Activated T-helper 2 cell treated with anti-CD3 and anti-CD28 coated beads, Interferon-gamma antibody, Interleukin-2, Interleukin-4, amounts not matched to agents 10 μg/mL and 5 μg/mL and 100 μg/mL, durations not matched to agents 14 hours and 24 hours and 36 hours (primary cell): ENCODE measurements at regions not wholly inside any gene's neighbourhood (a gene's known extent, or its start where the extent isn't known, plus 50 kb on each side); places are given as distances from the start of the nearest gene placed in this dataset.

ENCODE experiments used
- DNase-seq: peaks from one replicate; pipeline ENCODE4 v3.0.0; 2021; ENCODE audit warnings: low spot score
- H3K27ac Mint-ChIP-seq: one replicate; pipeline ENCODE4 v1.8.0; 2021; ENCODE audit warnings: mixed read lengths
- H3K27me3 Mint-ChIP-seq: one replicate; pipeline ENCODE4 v1.8.0; 2021; ENCODE audit warnings: low read depth, mixed read lengths
- H3K36me3 Mint-ChIP-seq: one replicate; pipeline ENCODE4 v1.8.0; 2021; ENCODE audit warnings: low read depth, mixed read lengths
- H3K4me1 Mint-ChIP-seq: one replicate; pipeline ENCODE4 v1.8.0; 2021; ENCODE audit warnings: low read depth, mixed read lengths
- H3K4me3 Mint-ChIP-seq: one replicate; pipeline ENCODE4 v1.8.0; 2021; ENCODE audit warnings: low read depth, mild to moderate bottlenecking, moderate library complexity, mixed read lengths
- H3K9me3 Mint-ChIP-seq: one replicate; pipeline ENCODE4 v1.8.0; 2021; ENCODE audit warnings: mixed read lengths
- intact Hi-C: fragments of 100-400 bp; cut with micrococcal nuclease; formaldehyde crosslinking; loops from one replicate; pipeline ENCODE4 v1.15.1; 2023

- intact Hi-C loops: no loop called here
- DNase-seq: no peak
- H3K4me3 Mint-ChIP-seq: no peak overlapping the region
- H3K36me3 Mint-ChIP-seq: no peaks in the 10 kb centered on the region
- no peak overlapping the region for H3K27ac Mint-ChIP-seq
- H3K9me3 Mint-ChIP-seq: no peaks in the 10 kb centered on the region
- no peaks in the 10 kb centered on the region for H3K4me1 Mint-ChIP-seq
- no peaks in the 10 kb centered on the region for H3K27me3 Mint-ChIP-seq
Observed at GRCh38 chr12:113748707-113749432, 217.3 kb downstream of the RBM19 start.

GRCh38 chr12:113747017-113747416, 219.1 kb downstream of the RBM19 start:
- Mint-ChIP-seq H3K36me3 (no peaks in the 10 kb centered on the region), H3K4me3 (no peak overlapping the region), H3K9me3 (no peaks in the 10 kb centered on the region), H3K4me1 (no peaks in the 10 kb centered on the region), H3K27ac (no peak overlapping the region), H3K27me3 (no peaks in the 10 kb centered on the region)
- DNase-seq: no peak
- intact Hi-C loops: no loop called here

DNA sequence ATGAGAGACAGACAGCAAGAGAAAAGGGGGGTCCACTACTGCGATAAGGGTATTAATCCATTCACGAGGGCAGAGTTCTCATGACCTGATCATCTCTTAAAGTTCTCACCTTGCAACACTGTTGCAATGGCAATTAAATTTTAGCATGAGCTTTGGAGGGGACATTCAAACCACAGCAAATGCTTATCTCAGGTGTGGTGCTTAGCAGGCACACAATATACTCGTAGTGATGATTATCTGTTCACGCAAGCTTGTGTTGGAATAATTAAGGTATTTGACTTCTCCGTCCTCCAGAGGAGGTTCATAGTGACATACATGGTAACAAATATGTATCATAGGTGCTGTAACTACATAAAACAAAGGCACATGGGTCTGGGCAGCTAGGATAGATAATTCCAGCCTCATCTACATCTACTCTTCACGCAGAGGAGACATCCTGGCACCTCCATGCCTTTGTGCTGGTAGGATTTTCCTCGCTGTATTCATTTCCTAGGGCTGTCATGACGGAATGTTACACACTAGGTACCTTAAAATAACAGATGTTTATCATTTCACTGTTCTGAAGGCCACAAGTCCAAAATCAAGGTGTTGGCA, 221.2 kb downstream of the RBM19 start:
- DNase-seq: no peak
- Mint-ChIP-seq H3K36me3 (no peaks in the 10 kb centered on the region), H3K4me1 (no peaks in the 10 kb centered on the region), H3K4me3 (no peak overlapping the region), H3K27me3 (no peaks in the 10 kb centered on the region), H3K9me3 (no peaks in the 10 kb centered on the region), H3K27ac (no peak overlapping the region)
- intact Hi-C loops: no loop called here

GRCh38 chr12:113742801-113743200, 223.3 kb downstream of the RBM19 start:
- Mint-ChIP-seq H3K27me3 (no peaks in the 10 kb centered on the region), H3K4me1 (no peaks in the 10 kb centered on the region), H3K36me3 (no peaks in the 10 kb centered on the region), H3K4me3 (no peak overlapping the region), H3K27ac (no peak overlapping the region), H3K9me3 (no peaks in the 10 kb centered on the region)
- intact Hi-C loops: no loop called here
- DNase-seq: no peak

- Mint-ChIP-seq H3K27ac (no peak overlapping the region), H3K4me3 (no peak overlapping the region), H3K27me3 (no peaks in the 10 kb centered on the region), H3K36me3 (no peaks in the 10 kb centered on the region), H3K4me1 (no peaks in the 10 kb centered on the region), H3K9me3 (no peaks in the 10 kb centered on the region)
- intact Hi-C loops: no loop called here
- DNase-seq: no peak
Observed at GRCh38 chr12:113740699-113741098, 225.4 kb downstream of the RBM19 start.

DNA sequence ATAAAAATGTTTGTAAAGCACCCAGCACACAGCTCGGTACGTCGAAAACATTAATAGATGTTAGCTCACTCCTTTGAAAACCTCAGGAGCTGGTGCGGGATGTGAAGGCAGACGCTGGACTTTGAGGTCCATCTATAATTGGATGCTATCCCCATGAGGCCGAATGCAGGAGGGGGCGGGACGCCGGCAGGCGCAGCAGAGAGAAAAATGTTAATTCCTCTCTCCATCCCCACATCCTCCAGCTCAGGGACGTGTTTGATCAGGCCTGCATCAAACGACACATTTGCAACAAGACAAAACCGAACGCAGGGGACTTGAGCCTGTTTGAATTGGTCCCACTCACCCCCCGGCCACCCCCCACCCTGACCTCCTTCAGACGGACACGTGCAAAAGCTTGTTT, 231.0 kb downstream of the RBM19 start:
- Mint-ChIP-seq H3K4me1 (peaks cover 1% of the 10 kb centered on the region), H3K36me3 (no peaks in the 10 kb centered on the region), H3K4me3 (no peak overlapping the region), H3K27ac (no peak overlapping the region), H3K9me3 (no peaks in the 10 kb centered on the region), H3K27me3 (no peaks in the 10 kb centered on the region)
- intact Hi-C loops: no loop called here
- no peak for DNase-seq

DNA sequence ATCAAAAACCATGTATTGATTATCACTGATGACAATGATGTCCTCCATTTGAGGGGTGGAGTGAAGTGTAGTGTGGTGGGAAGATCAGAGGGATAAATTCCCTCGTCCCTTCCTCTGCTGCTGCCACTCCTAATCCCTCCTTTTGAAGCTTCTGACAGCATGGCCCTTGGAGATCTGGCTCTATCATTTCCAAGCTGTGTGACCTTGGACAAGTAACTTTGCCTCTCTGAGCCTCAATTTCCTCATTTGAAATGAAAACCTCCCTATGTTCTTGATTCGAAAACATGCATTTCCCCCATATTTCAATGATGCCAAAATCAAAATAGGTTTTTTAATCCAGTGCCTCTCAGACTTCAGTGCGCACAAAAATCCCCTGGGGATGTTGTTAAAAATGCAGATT, 231.6 kb downstream of the RBM19 start:
- Mint-ChIP-seq H3K36me3 (no peaks in the 10 kb centered on the region), H3K9me3 (no peaks in the 10 kb centered on the region), H3K27me3 (no peaks in the 10 kb centered on the region), H3K4me3 (no peak overlapping the region), H3K27ac (no peak overlapping the region), H3K4me1 (peaks cover 1% of the 10 kb centered on the region)
- DNase-seq: no peak
- intact Hi-C loops: no loop called here

DNA sequence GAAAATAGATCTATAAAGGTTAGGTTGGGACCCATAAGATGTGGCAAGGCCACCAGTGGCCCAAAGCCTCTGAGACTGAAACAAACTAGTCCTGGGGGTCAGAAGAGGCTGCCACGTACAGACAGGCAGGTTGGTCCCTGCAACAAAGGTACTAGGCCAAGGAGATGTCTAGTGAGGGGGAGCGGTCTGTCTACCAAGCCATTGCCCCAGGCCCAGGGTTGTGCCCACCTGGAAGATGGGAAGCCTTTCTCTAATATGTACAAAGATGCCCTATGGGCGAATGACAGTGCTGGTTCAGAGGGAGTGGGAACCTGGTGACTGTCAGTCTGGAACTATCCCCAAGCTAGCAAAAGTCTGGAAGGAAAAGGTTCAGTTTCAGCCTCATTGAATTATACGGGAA, 233.2 kb downstream of the RBM19 start:
- no peak overlapping the region for H3K4me3 Mint-ChIP-seq

DNA sequence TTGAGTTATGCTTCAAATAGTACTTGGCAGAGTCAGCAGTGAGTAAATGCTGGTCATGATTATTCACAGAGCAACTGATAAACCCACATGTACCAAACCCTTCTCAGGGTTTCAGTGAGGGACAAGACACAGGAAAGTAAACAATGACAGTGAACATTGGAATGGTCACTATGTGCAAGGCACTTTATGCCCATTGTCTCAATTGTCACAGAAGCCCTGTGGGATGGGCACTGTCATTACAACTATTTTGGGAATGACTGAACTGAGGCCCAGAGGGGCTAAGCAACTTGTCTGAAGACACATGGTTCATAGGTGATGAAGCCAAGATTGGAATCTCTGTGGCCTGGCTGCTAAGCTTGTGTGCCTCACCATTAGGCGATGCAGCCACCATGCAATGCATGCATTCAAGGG, 238.5 kb downstream of the RBM19 start:
- H3K4me1 Mint-ChIP-seq: no peaks in the 10 kb centered on the region
- H3K36me3 Mint-ChIP-seq: no peaks in the 10 kb centered on the region
- no peaks in the 10 kb centered on the region for H3K27me3 Mint-ChIP-seq
- no peak overlapping the region for H3K4me3 Mint-ChIP-seq
- intact Hi-C loops: no loop called here
- no peaks in the 10 kb centered on the region for H3K9me3 Mint-ChIP-seq
- no peak overlapping the region for H3K27ac Mint-ChIP-seq
- no peak for DNase-seq

More for the DNA sequence above, 233.2 kb downstream of the RBM19 start:
- no peaks in the 10 kb centered on the region for H3K9me3 Mint-ChIP-seq
- no peak overlapping the region for H3K27ac Mint-ChIP-seq
- intact Hi-C loops: no loop called here
- H3K36me3 Mint-ChIP-seq: no peaks in the 10 kb centered on the region
- no peak for DNase-seq
- peaks cover 1% of the 10 kb centered on the region for H3K4me1 Mint-ChIP-seq
- H3K27me3 Mint-ChIP-seq: no peaks in the 10 kb centered on the region

- Mint-ChIP-seq H3K4me3 (no peak overlapping the region), H3K36me3 (no peaks in the 10 kb centered on the region), H3K27me3 (no peaks in the 10 kb centered on the region), H3K9me3 (no peaks in the 10 kb centered on the region), H3K27ac (no peak overlapping the region), H3K4me1 (no peaks in the 10 kb centered on the region)
- DNase-seq: no peak
- intact Hi-C loops: no loop called here
Observed at GRCh38 chr12:113726254-113726819, 239.8 kb downstream of the RBM19 start.

- intact Hi-C loops: no loop called here
- Mint-ChIP-seq H3K27ac (no peak overlapping the region), H3K4me3 (no peak overlapping the region), H3K9me3 (no peaks in the 10 kb centered on the region), H3K4me1 (no peaks in the 10 kb centered on the region), H3K36me3 (no peaks in the 10 kb centered on the region), H3K27me3 (no peaks in the 10 kb centered on the region)
- no peak for DNase-seq
Observed at GRCh38 chr12:113725557-113725876, 240.6 kb downstream of the RBM19 start.

DNA sequence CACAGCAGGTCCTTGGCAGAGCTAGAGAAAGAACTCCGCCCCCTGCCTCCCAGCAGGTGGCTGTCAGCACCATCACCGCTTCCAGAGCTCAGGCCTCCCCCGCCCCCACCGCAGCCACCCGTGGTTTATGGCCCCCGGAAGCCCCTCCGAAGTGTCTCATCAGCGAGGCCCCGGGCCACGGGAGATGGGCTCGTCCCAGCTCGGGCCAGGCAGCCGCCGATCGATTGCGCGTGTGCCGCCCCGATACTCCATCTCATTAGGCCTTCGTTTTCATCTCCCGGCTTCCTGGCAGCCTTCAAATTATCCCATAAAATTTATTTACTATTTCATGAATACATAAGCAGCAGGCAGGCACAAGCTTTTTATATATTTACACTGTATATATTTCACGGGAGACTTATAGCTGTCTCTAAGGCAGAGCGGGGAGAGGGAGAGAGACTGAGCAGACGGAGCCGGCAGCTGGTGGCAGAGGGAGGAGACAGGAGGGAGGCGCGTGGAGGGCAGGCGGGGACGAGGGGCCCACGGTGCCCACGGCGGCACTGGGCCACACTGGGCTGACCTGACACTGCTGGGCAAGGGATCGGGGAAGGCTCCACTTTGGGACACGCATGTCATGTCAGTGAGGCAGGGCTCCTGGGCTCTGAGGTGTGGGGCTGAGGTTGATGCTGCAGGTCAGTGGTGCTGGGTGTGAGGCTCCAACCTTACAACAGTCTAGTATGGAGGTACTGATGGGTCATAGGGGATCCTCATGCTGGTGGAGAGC, 241.2 kb downstream of the RBM19 start:
- H3K27ac Mint-ChIP-seq: no peak overlapping the region
- no peaks in the 10 kb centered on the region for H3K9me3 Mint-ChIP-seq
- no peak overlapping the region for H3K4me3 Mint-ChIP-seq
- intact Hi-C loops: no loop called here
- H3K4me1 Mint-ChIP-seq: no peaks in the 10 kb centered on the region
- DNase-seq: no peak
- H3K36me3 Mint-ChIP-seq: no peaks in the 10 kb centered on the region
- H3K27me3 Mint-ChIP-seq: no peaks in the 10 kb centered on the region

DNA sequence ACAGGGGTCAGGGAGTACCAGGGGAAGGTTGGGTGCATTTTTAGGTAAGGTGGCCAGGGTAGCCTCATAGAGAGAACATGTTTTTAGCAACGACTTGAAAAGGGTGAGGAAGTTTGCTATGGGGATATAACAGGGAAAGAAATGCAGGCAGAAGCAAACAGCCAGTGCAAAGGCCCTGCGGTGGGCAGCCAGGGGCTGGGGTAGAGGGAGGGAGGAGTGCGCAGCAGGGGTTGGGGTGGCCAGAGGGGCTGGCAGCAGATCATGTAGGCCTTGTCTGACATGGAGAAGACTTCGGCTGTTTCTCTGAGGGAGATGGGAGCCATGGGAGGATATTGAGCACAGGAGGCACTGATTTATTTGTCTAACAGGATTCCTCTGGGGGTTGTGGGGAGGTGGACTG, 242.5 kb downstream of the RBM19 start:
- Mint-ChIP-seq H3K4me3 (no peak overlapping the region), H3K36me3 (no peaks in the 10 kb centered on the region), H3K27ac (no peak overlapping the region), H3K4me1 (no peaks in the 10 kb centered on the region), H3K27me3 (no peaks in the 10 kb centered on the region), H3K9me3 (no peaks in the 10 kb centered on the region)
- intact Hi-C loops: no loop called here
- DNase-seq: no peak
